SK-N-SH (cell line): ENCODE measurements at regions not wholly inside any gene's neighbourhood (a gene's known extent, or its start where the extent isn't known, plus 50 kb on each side); places are given as distances from the start of the nearest gene placed in this dataset.
A peak's percentile ranks its signal among the peaks of the same experiment; 100 is the strongest.

Experiments
- CTCF ChIA-PET: fragments of 300-600, 350-600 bp; formaldehyde crosslinking; extraction: SDS; loops from one replicate; lab custom pipeline; 2021; lab: Yijun Ruan, JAX
- POLR2A ChIA-PET: fragments of 350-600 bp; sonication (Branson Sonifier 250); formaldehyde crosslinking; extraction: SDS; loops from one replicate; lab custom pipeline; 2020; ENCODE audit warnings: antibody characterized with exemption, inconsistent platforms; lab: Yijun Ruan, JAX
- DNase-seq: peaks from one replicate; pipeline ENCODE4 v3.0.0; 2012
- H2AFZ ChIP-seq: fragments of 200-600 bp; sonication (generic); 2 replicates; pipeline ENCODE4 v1.8.1; 2016; ENCODE audit warnings: antibody characterized with exemption, mild to moderate bottlenecking, low read depth
- H3F3A ChIP-seq: fragments of 200-600 bp; sonication (generic); replicated peaks from 2 replicates; pipeline ENCODE3; 2016; ENCODE audit warnings: antibody characterized with exemption, mild to moderate bottlenecking; ENCODE audit not compliant: insufficient read depth
- H3K27ac ChIP-seq, 2 experiments: fragments of 200-500 bp in 1 of 2; fragments of 200-600 bp in 1 of 2; sonication (Bioruptor generic) in 1 of 2; sonication (generic), shearing (Covaris generic) in 1 of 2; 2 replicates each; pipeline versions ENCODE4 v1.5.1 to v1.6.1; 2014 to 2016; ENCODE audit warnings: low read depth in 2 of 2, inconsistent platforms in 1 of 2, low read length in 1 of 2, mild to moderate bottlenecking in 1 of 2, mixed read lengths in 1 of 2
- H3K27me3 ChIP-seq: fragments of 200-600 bp; sonication (generic), shearing (Covaris generic); 2 replicates; pipeline ENCODE4 v1.6.1; 2016; ENCODE audit warnings: mixed run types; ENCODE audit not compliant: insufficient read depth
- H3K36me3 ChIP-seq, 2 experiments: fragments of 200-500 bp in 1 of 2; fragments of 200-600 bp in 1 of 2; sonication (Bioruptor generic) in 1 of 2; sonication (generic) in 1 of 2; replicated peaks in 1 of 2; 2 replicates each; pipeline versions ENCODE3 to v1.5.1; 2014 to 2016; ENCODE audit warnings: low read length in 1 of 2, mild to moderate bottlenecking in 1 of 2; ENCODE audit not compliant: insufficient read depth in 2 of 2, control insufficient read depth in 1 of 2
- H3K4me1 ChIP-seq, 2 experiments: fragments of 200-500 bp in 1 of 2; fragments of 200-600 bp in 1 of 2; sonication (Bioruptor generic) in 1 of 2; sonication (generic), shearing (Covaris generic) in 1 of 2; 2 replicates each; pipeline versions ENCODE4 v1.5.1 to v1.6.1; 2014 to 2016; ENCODE audit warnings: low read depth in 1 of 2, low read length in 1 of 2, mixed run types in 1 of 2; ENCODE audit not compliant: insufficient read depth in 2 of 2, control insufficient read depth in 1 of 2
- H3K4me2 ChIP-seq: fragments of 200-600 bp; sonication (generic), shearing (Covaris generic); 2 replicates; pipeline ENCODE4 v1.6.1; 2017; ENCODE audit warnings: mixed run types
- H3K4me3 ChIP-seq, 2 experiments: fragments of 200-500 bp in 1 of 2; fragments of 200-600 bp in 1 of 2; sonication (Bioruptor generic) in 1 of 2; sonication (generic), shearing (Covaris generic) in 1 of 2; 2 replicates each; pipeline versions ENCODE4 v1.5.1 to v1.8.1; 2014 to 2016; ENCODE audit warnings: low read depth in 2 of 2, inconsistent platforms in 1 of 2, low read length in 1 of 2, mild to moderate bottlenecking in 1 of 2, mixed read lengths in 1 of 2, moderate library complexity in 1 of 2
- H3K79me2 ChIP-seq: fragments of 200-600 bp; sonication (generic); 2 replicates; pipeline ENCODE4 v1.8.1; 2017; ENCODE audit warnings: mild to moderate bottlenecking; ENCODE audit not compliant: insufficient read depth
- H3K9ac ChIP-seq: fragments of 200-600 bp; sonication (generic); 2 replicates; pipeline ENCODE4 v1.6.1; 2017; ENCODE audit warnings: mixed run types
- H3K9me2 ChIP-seq: fragments of 200-600 bp; sonication (generic); 2 replicates; pipeline ENCODE4 v1.6.1; 2017; ENCODE audit warnings: mixed run types
- H3K9me3 ChIP-seq: fragments of 200-600 bp; sonication (generic); 2 replicates; pipeline ENCODE4 v1.6.1; 2017; ENCODE audit warnings: mixed run types, mild to moderate bottlenecking, moderate library complexity
- H4K20me1 ChIP-seq: fragments of 200-600 bp; sonication (generic); 2 replicates; pipeline ENCODE4 v1.6.1; 2017; ENCODE audit warnings: mild to moderate bottlenecking, mixed run types; ENCODE audit not compliant: insufficient read depth
- CHD2 ChIP-seq: fragments of 150-350 bp; IDR thresholded peaks from 2 replicates; pipeline ENCODE4 v1.6.1; 2018; ENCODE audit warnings: low read length; ENCODE audit not compliant: partially characterized antibody
- ELF1 ChIP-seq: IDR thresholded peaks from 2 replicates; pipeline ENCODE4 v1.4.0; 2012
- EP300 ChIP-seq, 2 experiments: IDR thresholded peaks; 2 replicates each; pipeline versions ENCODE4 v1.4.0 to v1.6.1; 2012; ENCODE audit warnings: borderline replicate concordance in 1 of 2, low read depth in 1 of 2, low read length in 1 of 2
- EZH2phosphoT487 ChIP-seq: fragments of 200-600 bp; sonication (generic); IDR thresholded peaks from 2 replicates; pipeline ENCODE4 v1.6.1; 2017; ENCODE audit warnings: low read depth, mixed run types, mild to moderate bottlenecking, antibody characterized with exemption, moderate library complexity, borderline replicate concordance
- FOSL2 ChIP-seq: IDR thresholded peaks from 2 replicates; pipeline ENCODE4 v1.4.0; 2012; ENCODE audit warnings: low read depth, mild to moderate bottlenecking, moderate library complexity, borderline replicate concordance
- FOXJ3 ChIP-seq: sonication (generic); formaldehyde crosslinking; IDR thresholded peaks from 2 replicates; pipeline ENCODE4 v1.5.1; 2020; ENCODE audit warnings: mild to moderate bottlenecking, missing genetic modification reagents
- GATA2 ChIP-seq: sonication (generic); formaldehyde crosslinking; IDR thresholded peaks from 2 replicates; pipeline ENCODE4 v1.5.0; 2020; ENCODE audit warnings: mild to moderate bottlenecking, missing genetic modification reagents
- IRF3 ChIP-seq: fragments of 150-350 bp; IDR thresholded peaks from 2 replicates; pipeline ENCODE4 v1.6.1; 2016; ENCODE audit warnings: mild to moderate bottlenecking, low read depth, low read length
- JUND ChIP-seq: IDR thresholded peaks from 2 replicates; pipeline ENCODE4 v1.4.0; 2012
- NFIC ChIP-seq: IDR thresholded peaks from 2 replicates; pipeline ENCODE4 v1.4.0; 2012; ENCODE audit warnings: borderline replicate concordance
- POLR2AphosphoS5 ChIP-seq: IDR thresholded peaks from 2 replicates; pipeline ENCODE4 v1.6.1; 2012; ENCODE audit warnings: low read depth, low read length
- RAD21 ChIP-seq: IDR thresholded peaks from 2 replicates; pipeline ENCODE4 v1.6.1; 2012; ENCODE audit warnings: mild to moderate bottlenecking, low read length
- RFX5 ChIP-seq: IDR thresholded peaks from 2 replicates; pipeline ENCODE4 v1.6.1; 2012; ENCODE audit warnings: mild to moderate bottlenecking, improper control_type of control experiment, low read length
- SMC3 ChIP-seq: IDR thresholded peaks from 2 replicates; pipeline ENCODE4 v1.6.1; 2012; ENCODE audit warnings: low read depth, low read length, improper control_type of control experiment
- TAF1 ChIP-seq: IDR thresholded peaks from 2 replicates; pipeline ENCODE4 v1.6.1; 2012; ENCODE audit warnings: low read depth, mild to moderate bottlenecking, low read length, moderate library complexity, borderline replicate concordance
- TCF12 ChIP-seq: IDR thresholded peaks from 2 replicates; pipeline ENCODE4 v1.4.0; 2012
- TEAD4 ChIP-seq: IDR thresholded peaks from 2 replicates; pipeline ENCODE4 v1.4.0; 2012; ENCODE audit warnings: mild to moderate bottlenecking, borderline replicate concordance; ENCODE audit not compliant: insufficient read depth
- USF2 ChIP-seq: fragments of 150-350 bp; IDR thresholded peaks from 2 replicates; pipeline ENCODE4 v1.6.1; 2017; ENCODE audit warnings: antibody characterized with exemption, low read length, low read depth, borderline replicate concordance
- WGBS: methylation state at CpG from one replicate; pipeline ENCODE4 v1.1.6; 2017; ENCODE audit warnings: low lambda C conversion rate; 5-methylcytosine and 5-hydroxymethylcytosine counted together
- TF ChIP-seq, protein P1 (sequence below): IDR thresholded peaks from 2 replicates; pipeline ENCODE4 v1.4.0; 2012; ENCODE audit warnings: low read depth
- TF ChIP-seq, protein P2 (sequence below): IDR thresholded peaks from 2 replicates; pipeline ENCODE4 v1.4.0; 2012; ENCODE audit warnings: low read depth, borderline replicate concordance
- TF ChIP-seq, protein P3 (sequence below): IDR thresholded peaks from 2 replicates; pipeline ENCODE4 v1.6.1; 2012; ENCODE audit warnings: mild to moderate bottlenecking, low read depth, low read length, moderate library complexity
- TF ChIP-seq, protein P4 (sequence below): IDR thresholded peaks from 2 replicates; pipeline ENCODE4 v1.4.0; 2012; ENCODE audit warnings: low read depth, borderline replicate concordance
- TF ChIP-seq, protein P5 (sequence below): IDR thresholded peaks from 2 replicates; pipeline ENCODE4; 2012

GRCh38 chr11:123246749-123247495 lies 51.9 kb upstream of the CLMP start:
- DNase-seq = peak; percentile 80
- no peaks in the 10 kb centered on the region for H3K79me2 ChIP-seq
- peak overlapping the region in 1 of 2 experiments; percentile 46; a peak in 1 of 4 replicates for H3K4me3 ChIP-seq
- H3K4me2 ChIP-seq = peak overlapping the region; percentile 19; the same call in 1 of the 2 replicates
- H2AFZ ChIP-seq = peak overlapping the region; percentile 61
- no peaks in the 10 kb centered on the region for H3K9me2 ChIP-seq
- no peak overlapping the region for H3K27ac ChIP-seq
- H3K27me3 ChIP-seq = no peaks in the 10 kb centered on the region
- no peaks in the 10 kb centered on the region for H4K20me1 ChIP-seq
- peaks cover 7 to 14% of the 10 kb centered on the region in 2 experiments; a peak in 2 of 4 replicates for H3K4me1 ChIP-seq
- WGBS = 8% methylated on average over 11 of the region's 13 CpGs
- peaks cover 3% of the 10 kb centered on the region for H3F3A ChIP-seq
- ChIA-PET POLR2A (interaction anchor here (0.6 to 3.3 kb wide), 5 partner anchors 51 to 185 kb away, joined by 3 to 9 read pairs (median 7); partner anchors contain the start of genes CLMP and HSPA8), CTCF (interaction anchor here (0.6 to 19.9 kb wide), 68 partner anchors 8 to 330 kb away, joined by 3 to 437 read pairs (median 5); partner anchors contain the start of genes CLMP and HSPA8)
- H3K9me3 ChIP-seq = no peaks in the 10 kb centered on the region
- H3K9ac ChIP-seq = no peak overlapping the region
- H3K36me3 ChIP-seq = no peaks in the 10 kb centered on the region
- TF ChIP-seq, protein P1, sequence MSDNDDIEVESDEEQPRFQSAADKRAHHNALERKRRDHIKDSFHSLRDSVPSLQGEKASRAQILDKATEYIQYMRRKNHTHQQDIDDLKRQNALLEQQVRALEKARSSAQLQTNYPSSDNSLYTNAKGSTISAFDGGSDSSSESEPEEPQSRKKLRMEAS = no peak
- TF ChIP-seq USF2 (no peak), TEAD4 (no peak), EZH2phosphoT487 (no peak), CHD2 (peak; percentile 59), JUND (no peak), RAD21 (peak; percentile 99), FOXJ3 (CRISPR knock-in tag) (no peak), FOSL2 (no peak), POLR2AphosphoS5 (no peak), GATA2 (CRISPR knock-in tag) (no peak), IRF3 (no peak), EP300 (IDR thresholded peaks at IDR 0.05; ENCODE audit: borderline replicate concordance in 1 of 2, low read depth in 1 of 2, low read length in 1 of 2) (no peak), ELF1 (no peak), TCF12 (no peak), NFIC (no peak), RFX5 (no peak), TAF1 (no peak), SMC3 (peak; percentile 99)
- TF ChIP-seq, protein P2, sequence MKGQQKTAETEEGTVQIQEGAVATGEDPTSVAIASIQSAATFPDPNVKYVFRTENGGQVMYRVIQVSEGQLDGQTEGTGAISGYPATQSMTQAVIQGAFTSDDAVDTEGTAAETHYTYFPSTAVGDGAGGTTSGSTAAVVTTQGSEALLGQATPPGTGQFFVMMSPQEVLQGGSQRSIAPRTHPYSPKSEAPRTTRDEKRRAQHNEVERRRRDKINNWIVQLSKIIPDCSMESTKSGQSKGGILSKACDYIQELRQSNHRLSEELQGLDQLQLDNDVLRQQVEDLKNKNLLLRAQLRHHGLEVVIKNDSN = no peak
- TF ChIP-seq, protein P3, sequence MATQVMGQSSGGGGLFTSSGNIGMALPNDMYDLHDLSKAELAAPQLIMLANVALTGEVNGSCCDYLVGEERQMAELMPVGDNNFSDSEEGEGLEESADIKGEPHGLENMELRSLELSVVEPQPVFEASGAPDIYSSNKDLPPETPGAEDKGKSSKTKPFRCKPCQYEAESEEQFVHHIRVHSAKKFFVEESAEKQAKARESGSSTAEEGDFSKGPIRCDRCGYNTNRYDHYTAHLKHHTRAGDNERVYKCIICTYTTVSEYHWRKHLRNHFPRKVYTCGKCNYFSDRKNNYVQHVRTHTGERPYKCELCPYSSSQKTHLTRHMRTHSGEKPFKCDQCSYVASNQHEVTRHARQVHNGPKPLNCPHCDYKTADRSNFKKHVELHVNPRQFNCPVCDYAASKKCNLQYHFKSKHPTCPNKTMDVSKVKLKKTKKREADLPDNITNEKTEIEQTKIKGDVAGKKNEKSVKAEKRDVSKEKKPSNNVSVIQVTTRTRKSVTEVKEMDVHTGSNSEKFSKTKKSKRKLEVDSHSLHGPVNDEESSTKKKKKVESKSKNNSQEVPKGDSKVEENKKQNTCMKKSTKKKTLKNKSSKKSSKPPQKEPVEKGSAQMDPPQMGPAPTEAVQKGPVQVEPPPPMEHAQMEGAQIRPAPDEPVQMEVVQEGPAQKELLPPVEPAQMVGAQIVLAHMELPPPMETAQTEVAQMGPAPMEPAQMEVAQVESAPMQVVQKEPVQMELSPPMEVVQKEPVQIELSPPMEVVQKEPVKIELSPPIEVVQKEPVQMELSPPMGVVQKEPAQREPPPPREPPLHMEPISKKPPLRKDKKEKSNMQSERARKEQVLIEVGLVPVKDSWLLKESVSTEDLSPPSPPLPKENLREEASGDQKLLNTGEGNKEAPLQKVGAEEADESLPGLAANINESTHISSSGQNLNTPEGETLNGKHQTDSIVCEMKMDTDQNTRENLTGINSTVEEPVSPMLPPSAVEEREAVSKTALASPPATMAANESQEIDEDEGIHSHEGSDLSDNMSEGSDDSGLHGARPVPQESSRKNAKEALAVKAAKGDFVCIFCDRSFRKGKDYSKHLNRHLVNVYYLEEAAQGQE = no peak
- TF ChIP-seq, protein P4, sequence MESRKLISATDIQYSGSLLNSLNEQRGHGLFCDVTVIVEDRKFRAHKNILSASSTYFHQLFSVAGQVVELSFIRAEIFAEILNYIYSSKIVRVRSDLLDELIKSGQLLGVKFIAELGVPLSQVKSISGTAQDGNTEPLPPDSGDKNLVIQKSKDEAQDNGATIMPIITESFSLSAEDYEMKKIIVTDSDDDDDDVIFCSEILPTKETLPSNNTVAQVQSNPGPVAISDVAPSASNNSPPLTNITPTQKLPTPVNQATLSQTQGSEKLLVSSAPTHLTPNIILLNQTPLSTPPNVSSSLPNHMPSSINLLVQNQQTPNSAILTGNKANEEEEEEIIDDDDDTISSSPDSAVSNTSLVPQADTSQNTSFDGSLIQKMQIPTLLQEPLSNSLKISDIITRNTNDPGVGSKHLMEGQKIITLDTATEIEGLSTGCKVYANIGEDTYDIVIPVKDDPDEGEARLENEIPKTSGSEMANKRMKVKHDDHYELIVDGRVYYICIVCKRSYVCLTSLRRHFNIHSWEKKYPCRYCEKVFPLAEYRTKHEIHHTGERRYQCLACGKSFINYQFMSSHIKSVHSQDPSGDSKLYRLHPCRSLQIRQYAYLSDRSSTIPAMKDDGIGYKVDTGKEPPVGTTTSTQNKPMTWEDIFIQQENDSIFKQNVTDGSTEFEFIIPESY = no peak
- TF ChIP-seq, protein P5, sequence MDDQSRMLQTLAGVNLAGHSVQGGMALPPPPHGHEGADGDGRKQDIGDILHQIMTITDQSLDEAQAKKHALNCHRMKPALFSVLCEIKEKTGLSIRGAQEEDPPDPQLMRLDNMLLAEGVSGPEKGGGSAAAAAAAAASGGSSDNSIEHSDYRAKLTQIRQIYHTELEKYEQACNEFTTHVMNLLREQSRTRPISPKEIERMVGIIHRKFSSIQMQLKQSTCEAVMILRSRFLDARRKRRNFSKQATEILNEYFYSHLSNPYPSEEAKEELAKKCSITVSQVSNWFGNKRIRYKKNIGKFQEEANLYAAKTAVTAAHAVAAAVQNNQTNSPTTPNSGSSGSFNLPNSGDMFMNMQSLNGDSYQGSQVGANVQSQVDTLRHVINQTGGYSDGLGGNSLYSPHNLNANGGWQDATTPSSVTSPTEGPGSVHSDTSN = no peak
